ENCODE measurements at regions not wholly inside any gene's neighbourhood (a gene's known extent, or its start where the extent isn't known, plus 50 kb on each side); places are given as distances from the start of the nearest gene placed in this dataset.
"Not testable (repeated sequence)": the region's sequence is repeated elsewhere in the genome, so short reads cannot be mapped to it uniquely, and the experiment has no call there.

DNA sequence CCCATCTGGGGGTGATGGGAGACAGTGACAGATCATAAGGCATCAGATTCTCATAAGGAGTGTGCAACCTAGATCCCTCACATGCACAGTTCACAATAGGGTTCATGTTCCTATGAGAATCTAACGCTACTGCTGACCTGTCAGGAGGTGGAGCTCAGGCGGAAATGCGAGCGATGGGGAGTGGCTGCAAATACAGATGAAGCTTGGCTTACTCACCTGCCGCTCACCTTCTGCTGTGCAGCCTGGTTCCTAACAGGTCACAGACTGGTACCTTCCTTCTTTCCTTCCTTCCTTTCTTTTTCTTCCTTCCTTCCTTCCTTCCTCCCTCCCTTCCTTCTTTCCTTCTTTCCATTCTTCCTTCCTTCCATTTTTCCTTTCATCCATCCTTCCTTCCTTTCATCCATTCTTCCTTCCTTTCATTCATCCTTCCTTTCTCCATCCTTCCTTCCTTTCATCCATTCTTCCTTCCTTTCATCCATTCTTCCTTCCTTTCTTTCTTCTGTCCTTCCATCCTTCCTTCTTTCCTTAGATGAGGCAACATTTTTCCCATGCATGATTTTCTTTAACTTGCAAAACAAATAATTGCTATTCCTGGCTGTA lies 370.0 kb upstream of the AUTS2 start:
- DNase-seq = no peak

DNA sequence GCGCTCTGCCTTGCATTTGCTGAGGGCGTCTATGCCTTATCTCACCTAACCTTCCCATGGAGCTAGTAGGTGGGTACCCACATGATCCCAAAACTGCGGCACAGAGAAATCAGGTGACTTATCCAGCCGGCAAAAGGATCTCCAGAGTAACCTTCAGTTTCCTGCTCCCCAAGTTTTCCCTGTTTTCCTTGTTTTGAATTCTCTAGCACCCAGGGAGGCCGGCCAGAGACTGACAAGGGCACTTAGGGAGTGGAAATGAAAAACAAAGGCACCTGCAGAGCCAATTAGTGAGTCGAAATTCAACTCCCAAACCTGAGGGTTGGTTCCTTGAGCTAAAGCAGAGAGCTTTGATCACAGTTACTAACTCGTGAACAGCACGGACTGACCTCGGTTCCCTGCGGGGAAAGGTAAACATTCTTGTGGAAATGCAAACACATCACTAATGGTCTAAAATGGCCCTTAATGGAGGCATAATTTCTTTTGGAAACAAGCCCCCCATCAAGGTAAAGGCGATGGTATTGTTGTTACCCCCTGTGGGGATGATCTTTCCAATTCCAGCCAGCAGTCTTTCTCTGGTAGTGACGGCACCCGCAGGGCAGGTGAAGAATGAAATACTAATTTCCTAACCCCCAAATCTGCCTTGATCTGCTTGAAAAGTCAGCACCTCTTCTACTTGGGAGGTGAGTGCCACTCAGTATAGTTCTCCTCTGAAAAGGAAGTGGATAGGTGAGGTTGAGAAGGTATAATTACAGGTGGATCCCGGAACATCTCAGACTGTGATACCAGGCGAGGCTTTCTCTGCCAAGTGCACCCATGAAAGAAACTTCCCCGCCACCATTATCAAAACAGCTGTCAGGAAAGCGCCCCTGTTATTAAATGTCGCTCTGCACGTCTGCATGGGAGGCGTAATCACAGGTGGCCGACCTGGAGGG lies 365.6 kb upstream of the AUTS2 start:
- no peak for DNase-seq

GRCh38 chr7:69237541-69237940 lies 360.7 kb upstream of the AUTS2 start:
- no peak for DNase-seq

- DNase-seq = no peak
Measured at GRCh38 chr7:69243016-69243415, 355.3 kb upstream of the AUTS2 start.

DNA sequence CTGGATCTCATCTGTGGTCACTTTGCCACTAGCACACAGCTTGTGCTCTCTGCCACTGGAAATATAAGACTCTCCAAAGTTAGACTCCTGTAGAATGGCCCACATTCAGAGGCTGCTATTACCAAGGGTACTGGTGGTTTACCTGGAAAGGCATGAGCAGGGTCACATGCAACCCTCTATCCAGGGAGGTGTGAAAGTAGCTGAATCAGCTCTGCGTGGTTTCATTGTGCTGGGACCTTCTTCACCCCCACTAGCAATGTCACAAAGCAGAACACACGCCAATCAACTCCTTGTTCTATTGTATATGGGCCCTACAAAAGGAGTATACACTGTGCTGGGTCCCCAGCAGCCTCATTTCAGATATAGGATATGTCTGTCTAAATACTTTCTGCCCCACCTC lies 353.6 kb upstream of the AUTS2 start:
- no peak for DNase-seq

DNA sequence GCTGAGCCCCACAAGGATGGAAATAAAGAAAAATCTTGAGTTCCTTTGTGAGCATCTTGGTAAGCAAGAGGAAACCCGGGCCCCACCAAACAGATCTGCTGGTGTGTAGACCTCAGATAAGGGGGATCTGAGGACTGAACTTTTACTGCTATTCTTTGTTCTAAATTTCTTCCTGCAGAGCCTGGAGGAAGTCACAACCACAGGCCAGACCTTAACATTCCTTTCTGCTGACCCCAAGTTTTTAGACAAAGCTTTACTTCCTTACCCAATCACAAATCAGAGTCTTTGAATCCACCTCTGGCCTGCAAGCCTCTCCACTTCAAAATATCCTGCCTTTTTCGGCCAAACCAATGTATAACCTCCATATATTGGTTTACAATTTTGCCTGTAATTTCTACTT lies 352.6 kb upstream of the AUTS2 start:
- no peak for DNase-seq

DNA sequence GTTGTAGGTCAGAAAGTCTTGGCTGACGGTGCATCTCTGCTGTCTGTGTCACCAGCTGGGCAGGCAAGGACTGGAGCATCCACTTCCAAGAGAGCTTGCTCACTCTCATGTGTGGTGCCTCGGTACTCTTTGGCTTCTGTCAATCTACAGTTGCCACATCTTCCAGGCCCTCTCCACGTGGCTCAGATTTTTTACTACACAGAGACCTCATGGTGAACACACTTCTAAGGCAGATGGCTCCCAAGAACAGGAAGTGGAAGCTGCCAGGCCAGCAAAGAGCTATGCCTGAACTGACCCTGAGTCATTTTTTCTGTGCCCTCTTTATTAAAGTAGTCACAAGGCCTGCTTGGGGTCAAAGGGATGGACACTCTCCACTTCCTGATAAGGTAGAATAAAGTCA lies 351.5 kb upstream of the AUTS2 start:
- DNase-seq = no peak

GRCh38 chr7:69248382-69248828 lies 349.9 kb upstream of the AUTS2 start:
- DNase-seq = not testable (repeated sequence)

GRCh38 chr7:69250958-69251357 lies 347.3 kb upstream of the AUTS2 start:
- DNase-seq = no peak

DNA sequence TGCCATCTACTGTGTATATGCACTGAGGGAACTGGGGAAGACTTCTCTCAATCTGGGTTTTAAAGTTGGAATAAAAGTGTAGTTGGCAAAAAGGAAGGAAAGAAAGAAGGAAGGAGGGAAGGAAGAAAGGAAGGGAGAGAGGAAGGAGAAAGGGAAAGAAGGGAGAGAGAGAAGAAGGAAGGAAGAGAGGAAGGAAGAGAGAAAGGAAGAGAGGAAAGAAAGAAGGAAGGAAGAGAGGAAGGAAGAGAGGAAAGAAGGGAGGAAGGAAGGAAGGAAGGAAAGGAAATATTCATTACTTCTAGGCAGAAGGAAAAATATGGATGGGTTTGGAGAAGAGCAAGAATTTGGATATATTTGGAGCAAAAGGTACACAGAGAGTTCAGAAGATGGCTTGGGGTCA lies 343.6 kb upstream of the AUTS2 start:
- no peak for DNase-seq

DNA sequence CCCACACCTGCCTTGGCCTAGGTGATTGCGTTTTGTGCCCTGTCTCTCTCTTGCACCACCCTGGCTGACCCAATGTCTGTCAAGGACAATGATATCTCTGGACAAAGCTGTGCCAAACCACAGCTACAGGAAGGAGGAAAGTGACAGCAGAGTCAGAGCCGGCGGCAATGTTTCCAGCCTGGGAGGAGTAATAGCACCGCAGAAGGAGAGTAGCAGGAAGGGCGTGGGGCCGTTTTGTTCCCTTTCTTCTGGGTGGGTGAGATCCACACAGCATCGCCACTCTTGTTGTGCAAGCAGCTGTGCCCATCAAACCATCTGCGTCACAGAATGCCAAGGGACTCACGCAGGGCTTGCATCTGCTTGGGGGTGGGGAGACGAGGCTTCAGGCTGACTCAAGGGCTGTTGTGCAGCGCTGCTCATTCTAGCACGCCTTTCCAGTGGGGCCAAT lies 341.6 kb upstream of the AUTS2 start:
- DNase-seq = no peak

- no peak for DNase-seq
Measured at GRCh38 chr7:69257592-69257991, 340.7 kb upstream of the AUTS2 start.

DNA sequence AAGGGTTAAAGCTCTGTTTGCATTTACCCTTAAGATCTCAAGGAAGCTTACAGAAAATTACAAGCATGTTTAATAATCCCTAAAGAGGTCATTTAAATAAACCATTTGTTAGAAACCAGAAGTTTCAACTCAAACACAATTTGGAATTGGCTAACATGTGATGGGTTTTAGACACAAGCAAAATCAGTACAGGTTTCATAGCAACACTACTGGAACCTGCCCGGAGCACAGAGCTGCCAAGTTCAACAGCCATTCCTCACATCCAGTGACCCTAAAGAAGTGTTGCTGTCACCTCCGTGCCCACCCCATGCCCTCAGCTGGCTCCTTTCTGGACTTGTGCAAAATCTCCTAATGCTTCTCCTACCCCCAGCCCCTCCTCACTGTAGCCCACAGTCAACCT lies 338.8 kb upstream of the AUTS2 start:
- DNase-seq = no peak

DNA sequence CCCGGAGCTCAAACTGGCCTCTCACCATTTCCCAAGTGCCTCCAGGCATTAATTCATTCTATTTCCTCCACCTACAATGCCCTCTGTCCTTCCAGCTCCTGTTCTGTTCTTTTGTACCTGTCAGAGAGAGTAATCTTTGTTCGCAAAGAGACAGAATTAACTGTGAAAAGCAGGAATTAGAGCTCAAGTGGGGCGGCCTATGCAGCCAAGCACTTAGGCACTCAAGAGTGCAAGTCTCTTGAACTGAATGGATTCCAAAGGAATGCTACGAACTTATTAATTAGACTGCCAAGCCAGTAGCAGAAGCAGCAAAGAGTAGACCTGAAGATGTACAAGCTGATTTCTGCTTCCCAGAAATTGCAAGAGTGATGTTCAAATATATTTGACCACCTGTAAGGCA lies 338.3 kb upstream of the AUTS2 start:
- no peak for DNase-seq

DNA sequence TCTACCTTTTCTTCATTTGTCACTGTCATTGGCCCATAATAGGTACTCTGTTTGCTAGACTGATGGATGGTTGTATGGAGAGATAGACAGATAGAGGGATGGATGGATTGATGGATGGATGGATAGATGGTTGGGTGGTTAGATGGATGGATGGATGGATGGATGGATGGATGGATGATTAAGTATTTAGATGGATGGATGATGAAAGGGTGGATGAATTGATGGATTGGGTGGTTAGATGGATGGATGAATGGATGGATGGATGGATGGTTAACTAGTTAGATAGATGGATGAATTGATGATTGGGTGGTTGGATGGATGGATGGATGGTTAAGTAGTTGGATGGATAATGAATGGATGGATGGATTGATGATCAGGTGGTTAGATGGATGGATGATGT lies 334.7 kb upstream of the AUTS2 start:
- no peak for DNase-seq

DNA sequence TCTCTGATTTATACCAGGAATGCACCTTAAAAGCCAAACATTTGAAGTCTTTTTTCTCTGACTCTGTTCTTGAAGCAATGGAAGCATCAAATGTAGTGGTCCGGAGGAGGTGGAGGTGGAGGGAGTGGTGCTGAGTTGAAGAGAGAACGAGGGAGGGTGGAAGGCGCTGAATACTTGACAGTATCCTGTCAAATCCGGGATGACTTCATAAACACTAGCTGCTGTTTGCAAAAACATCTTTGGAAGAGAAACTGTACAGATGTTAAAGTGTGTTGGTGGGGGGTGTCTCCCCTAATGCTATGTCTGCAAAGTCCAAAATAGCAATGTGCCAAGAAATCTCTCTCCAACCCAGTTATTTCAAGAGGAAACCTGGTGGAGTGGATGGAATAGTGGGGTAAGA lies 328.5 kb upstream of the AUTS2 start:
- no peak for DNase-seq

DNA sequence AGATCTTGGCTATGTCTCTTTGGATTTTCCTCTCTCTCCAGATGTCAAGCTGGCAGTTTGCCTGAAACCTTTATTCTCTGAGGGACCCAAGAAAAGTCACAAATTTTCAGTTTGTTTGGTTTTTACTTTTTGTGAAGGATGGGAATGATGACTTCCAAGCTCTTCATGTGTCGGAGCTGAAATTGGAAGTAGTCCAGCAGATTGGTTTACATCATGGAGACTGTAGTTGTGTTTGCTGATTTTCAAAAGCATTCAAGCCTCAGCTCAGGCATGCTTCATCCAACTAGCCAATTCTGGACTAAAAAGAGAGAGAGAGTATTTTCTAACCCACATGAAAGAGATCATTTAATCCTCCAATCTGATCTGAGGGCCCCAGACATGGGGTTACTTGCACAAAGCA lies 326.2 kb upstream of the AUTS2 start:
- DNase-seq = no peak

DNA sequence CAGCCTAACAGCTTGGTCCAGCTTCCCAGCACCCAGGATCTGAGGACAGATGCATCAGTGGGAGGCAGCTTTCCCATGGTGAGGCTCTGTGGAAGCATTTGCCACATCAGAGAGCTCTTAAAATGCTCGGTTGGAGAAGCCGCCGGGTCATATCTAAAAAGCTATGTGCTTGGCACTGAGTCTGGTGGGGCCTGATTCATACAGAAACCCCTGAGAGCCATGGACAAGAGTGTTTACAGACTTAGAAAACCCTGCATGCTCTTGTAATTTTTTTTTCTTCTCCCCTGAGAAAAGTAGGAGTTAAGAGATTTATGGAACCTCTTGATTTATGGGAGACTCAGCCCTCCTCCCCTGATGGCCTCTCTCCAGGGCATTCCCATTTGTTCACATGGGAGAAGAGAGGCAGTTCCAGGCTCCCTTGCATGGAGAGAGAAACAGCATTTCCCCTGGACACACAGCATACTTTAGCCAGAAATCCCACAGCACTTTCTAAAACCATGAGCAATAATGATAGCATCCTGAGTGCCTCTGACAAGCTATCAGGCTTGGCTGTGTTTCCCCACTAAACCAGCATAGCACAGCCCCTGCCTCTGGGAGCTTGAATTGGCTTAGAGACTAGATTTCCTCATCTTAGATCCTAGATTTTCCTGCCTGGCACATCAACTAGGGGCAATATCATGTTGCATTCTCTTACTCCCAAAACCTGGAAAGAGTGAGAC lies 322.1 kb upstream of the AUTS2 start:
- no peak for DNase-seq

DNA sequence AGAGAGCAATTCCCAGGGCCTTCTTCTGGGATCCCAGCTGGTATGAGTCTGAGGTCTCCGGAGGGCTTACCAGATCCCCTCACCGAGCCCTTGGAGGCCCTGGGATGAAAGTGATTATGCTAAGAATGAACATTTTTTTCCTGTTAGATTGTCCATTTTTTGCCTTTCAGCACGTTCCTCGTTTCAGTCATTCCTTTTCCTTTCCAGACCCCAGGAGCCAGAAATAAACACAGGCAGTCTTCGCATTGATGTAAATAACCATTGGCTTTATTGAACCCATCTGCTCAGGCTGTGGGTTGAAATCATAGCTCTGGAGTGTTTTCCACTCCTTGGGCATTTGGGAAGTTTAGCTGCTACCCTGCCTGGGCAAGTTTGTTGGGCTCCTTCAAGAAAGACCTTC lies 320.9 kb upstream of the AUTS2 start:
- no peak for DNase-seq

- no peak for DNase-seq
Measured at GRCh38 chr7:69282946-69283345, 315.3 kb upstream of the AUTS2 start.

DNA sequence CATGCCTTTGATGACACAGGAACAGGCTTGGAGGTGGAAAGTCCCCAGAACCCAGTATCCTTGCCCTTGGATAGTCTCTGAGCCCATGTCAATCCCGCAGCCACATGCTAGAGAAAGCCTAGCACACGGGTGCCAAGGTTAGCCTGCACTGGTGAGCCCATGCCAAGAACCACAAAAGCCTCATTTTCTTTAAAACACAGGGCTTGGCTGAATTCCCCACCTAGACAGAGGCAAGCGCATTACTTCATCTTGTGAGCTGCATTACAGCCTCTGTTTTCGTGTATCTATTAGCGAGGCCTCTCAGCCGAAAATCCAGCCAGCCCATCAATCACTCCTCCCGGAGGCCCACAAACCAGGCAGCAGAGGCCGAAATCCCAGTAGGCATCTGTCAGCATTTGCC lies 314.9 kb upstream of the AUTS2 start:
- no peak for DNase-seq

- no peak for DNase-seq
Measured at GRCh38 chr7:69285854-69286253, 312.4 kb upstream of the AUTS2 start.

- no peak for DNase-seq
Measured at GRCh38 chr7:69295977-69296376, 302.3 kb upstream of the AUTS2 start.

GRCh38 chr7:69301253-69301652 lies 297.0 kb upstream of the AUTS2 start:
- no peak for DNase-seq
